HG02610 (cell line): ENCODE measurements at regions not wholly inside any gene's neighbourhood (a gene's known extent, or its start where the extent isn't known, plus 50 kb on each side); places are given as distances from the start of the nearest gene placed in this dataset.

Source experiments
- ATAC-seq: cut with Tn5 transposase; IDR thresholded peaks from one replicate; pipeline ENCODE4 v1.9.1; 2021; ENCODE audit warnings: mild to moderate bottlenecking, moderate library complexity; ENCODE audit not compliant: unreplicated experiment

DNA sequence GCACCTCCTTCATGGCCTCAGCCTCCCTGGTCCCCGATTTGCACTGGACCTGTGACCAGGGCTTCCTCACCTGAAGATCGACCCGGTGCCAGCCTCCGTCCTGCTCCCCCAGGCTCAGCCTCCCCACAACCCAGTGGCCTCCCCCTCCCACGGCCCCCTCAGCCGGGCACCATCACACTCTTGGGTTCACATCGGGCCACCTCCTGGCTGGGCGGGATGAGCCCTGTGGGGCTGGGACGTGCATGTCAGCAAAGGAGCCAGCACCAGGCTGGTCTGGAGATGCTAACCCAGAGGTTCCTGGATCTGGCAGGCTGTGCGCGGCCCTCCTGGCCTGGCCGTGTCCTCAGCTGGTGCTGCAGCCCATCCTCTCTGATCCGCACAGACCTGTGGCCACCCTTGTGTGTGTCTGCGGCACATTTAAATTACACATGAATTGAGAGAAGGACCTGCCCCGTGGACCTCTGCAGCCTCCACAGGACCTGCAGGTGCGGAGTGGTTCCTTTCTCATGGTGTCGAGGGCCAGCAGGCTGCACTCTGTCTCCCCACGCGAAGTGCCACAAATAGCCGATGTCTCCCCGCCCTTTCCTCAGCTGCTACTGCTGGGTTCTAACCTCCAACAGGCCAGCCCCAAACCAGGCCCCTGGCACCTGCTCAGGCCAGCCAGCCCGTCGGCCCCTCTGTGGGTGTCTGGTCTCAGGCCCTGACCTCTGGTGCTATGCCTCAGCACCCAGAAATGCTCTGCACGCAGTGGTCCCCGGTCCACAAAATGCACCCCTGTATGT, 237.5 kb downstream of the ERMARD start:
- no peak for ATAC-seq

GRCh38 chr6:169986848-169987498, 235.6 kb downstream of the ERMARD start:
- ATAC-seq = no peak

DNA sequence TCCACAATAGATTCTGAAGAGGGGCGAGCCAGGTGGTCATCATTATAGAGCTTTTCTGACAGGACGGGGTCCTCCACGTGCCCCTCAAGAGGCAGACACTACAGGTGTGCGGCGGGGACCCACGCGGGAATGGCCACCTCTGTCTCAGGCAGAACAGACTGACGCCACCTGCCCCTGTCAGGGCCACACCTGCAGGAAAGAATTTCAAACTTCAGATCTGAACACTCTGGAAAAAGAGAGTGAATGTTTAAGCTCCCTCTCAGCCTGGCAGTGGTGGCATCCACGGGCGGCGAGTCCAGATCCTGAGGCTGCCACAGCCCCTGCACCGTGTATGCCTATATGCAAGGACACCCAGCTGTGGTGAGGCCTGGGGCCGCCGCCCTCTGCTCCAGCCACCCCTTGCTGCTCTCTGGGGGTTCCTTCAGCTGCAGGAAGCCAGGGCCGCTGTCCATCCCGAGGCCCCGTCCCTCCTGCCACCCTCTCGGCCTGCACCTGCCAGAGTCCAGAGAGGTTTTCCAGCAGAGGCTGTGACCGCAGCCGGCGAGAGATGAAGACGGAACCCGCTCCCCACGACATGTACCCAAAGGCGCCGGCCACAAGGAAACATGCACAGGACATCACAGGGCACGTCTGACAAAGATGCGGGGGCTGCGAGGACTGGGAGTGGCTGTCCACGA, 234.9 kb downstream of the ERMARD start:
- ATAC-seq = no peak

DNA sequence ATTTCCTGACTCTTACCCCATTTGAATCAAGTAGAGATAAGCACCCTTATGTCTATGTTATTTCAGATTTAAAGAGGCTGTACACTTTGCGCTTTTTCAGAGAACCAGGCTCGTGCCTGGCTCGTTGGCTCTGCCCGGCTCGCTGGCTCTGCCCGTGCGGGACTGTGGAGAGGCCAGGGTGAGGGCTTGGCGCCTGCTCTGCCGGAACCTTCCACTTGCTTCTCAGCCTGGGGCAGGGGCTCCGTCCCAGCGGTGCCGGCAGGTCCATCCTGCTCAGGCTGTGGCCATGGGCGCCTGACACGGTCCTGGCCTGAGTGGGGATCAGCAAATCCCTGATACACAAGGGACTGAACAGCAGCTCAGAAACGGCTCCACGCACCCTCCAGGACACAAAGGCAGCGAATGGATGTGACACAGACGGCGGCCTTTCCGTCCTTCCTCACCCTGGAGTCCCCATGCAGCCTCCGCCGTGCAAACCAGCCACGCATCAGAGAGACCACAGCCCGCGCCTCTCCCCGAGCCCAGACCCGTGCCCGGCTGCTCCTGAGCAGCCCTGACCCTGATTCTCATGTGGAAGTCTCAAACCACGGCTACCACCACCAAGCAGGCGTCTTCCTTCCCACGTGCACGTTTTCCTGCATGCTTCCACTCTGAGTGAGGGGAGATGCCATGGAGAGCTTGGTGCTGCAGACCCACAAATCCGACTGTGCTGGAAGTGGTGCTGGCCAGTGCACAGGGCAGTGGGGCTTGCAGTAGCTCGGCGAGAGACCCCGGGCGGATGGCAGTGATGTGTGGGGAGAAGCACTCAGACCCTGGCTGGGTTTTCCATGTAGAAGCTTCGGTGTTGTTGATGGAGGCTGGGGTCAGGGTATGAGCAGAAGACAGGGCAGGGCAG, 233.9 kb downstream of the ERMARD start:
- no peak for ATAC-seq

DNA sequence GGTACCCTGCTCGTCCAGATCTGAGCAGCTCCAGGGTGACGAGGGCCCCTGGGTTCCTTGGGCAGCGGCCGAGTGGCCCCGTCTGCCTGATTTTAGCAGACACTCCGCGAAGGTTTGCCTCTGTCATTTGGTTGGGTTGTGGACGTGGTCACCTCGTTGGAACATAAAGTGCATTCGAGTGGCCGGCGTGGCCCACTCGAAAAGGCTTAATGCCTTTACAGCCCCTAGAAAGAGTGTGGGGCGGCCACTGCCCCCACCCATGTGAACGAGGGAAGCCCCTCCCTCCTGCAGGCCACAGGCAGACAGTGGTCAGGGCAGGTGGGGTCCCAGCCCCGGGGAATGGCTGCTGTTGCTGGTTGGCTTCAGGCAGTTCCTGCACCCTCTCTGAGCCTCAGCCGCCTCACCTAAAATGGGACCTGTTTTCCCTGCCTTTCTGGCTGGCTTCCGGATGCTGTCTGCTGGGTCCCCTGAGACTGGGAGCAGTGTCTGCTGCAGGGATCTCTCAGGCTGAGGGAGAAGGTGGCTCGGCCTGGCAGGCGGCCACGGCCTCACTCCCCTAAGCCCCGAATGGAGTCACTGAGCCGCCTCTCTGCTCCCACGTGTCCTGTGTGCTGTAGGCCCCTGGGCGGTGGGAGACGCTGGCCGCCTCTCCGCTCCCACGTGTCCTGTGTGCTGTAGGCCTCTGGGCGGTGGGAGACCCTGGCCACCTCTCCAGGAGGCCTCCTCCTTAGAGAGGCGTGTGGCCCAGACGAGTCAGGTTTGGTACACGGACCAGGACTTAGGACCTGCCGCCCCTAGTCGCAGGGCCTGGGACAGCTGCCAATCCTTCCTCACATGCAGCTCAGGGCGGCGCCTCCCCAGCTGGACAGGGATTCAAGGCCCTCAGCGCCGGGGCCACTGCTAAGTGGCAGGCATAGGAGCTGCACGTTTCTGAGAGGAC, 233.0 kb downstream of the ERMARD start:
- no peak for ATAC-seq

DNA sequence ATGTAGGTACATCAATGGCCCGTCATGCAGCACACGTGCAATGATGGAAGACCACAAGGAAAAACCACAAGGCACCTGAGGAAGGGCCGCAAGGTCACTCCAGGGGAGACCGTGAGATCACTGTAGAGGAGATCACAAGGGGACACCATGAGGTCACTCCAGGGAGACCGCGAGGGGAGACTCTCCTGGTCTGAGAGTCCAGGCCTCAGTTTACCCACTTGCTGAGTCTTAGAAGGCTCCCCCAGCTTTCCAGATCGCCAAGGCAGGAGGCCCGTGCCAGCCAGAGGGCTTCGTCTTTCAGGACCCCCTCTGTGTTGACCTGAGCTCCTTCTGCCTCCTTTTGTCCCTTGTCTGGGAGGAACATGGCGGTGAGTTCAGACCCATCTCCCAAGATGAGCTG, 232.2 kb downstream of the ERMARD start:
- ATAC-seq = no peak

GRCh38 chr6:169982461-169983386, 231.3 kb downstream of the ERMARD start:
- no peak for ATAC-seq

- no peak for ATAC-seq
These were observed 230.5 kb downstream of the ERMARD start for GRCh38 chr6:169981969-169982368.

DNA sequence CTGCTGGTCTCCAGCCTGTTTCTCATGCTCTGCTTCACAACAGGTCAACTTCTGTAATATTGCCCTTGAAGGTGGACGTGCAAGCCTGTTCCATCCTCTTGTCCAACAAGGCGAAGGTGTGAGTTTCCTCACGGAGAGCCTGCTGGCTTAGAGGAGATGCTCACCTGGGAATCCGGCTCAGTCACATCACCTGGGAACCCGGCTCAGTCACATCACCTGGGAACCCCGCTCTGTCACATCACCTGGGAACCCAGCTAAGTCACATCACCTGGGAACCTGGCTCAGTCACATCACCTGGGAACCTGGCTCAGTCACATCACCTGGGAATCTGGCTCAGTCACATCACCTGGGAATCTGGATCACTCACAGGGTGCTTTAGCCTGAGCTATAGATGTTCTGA, 230.1 kb downstream of the ERMARD start:
- ATAC-seq = no peak

DNA sequence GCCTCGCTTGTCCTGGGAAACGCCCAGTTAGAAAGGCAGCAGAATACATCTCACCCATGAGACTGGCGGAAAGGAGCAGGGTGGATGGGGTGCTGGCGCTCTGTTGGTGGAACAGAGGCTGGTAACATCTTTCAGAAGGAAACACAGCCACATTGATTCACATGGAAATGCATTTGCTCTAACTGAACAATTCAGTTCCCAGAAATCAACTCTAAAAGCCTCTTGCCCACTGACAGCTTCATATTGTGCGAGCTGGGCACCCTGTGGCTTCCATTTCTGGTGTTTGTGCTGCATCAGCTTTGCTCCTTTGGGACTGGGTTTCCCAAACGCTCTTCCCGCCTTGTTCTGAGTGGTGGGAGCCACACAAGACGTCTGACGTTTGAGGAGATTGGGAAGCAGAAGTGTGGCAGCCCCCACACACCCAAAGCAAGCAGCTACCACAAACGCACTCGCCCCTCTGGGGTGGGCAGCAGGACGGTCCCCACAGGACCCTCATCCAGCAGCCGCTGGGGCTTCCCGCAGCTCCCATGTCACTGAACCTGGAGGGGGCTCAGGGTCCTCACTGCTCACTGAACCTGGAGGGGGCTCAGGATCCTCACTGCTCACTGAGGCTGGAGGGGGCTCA, 229.5 kb downstream of the ERMARD start:
- no peak for ATAC-seq

GRCh38 chr6:169979873-169980432, 228.5 kb downstream of the ERMARD start:
- no peak for ATAC-seq

GRCh38 chr6:169978615-169979161, 227.3 kb downstream of the ERMARD start:
- ATAC-seq = no peak

GRCh38 chr6:169977434-169978265, 226.2 kb downstream of the ERMARD start:
- ATAC-seq = no peak

GRCh38 chr6:169976301-169977081, 225.1 kb downstream of the ERMARD start:
- ATAC-seq = no peak

GRCh38 chr6:169975701-169976100, 224.3 kb downstream of the ERMARD start:
- no peak for ATAC-seq

GRCh38 chr6:169975286-169975685, 223.9 kb downstream of the ERMARD start:
- ATAC-seq = no peak
